ENCODE measurements at regions not wholly inside any gene's neighbourhood (a gene's known extent, or its start where the extent isn't known, plus 50 kb on each side); places are given as distances from the start of the nearest gene placed in this dataset.

GRCh38 chr14:34172550-34173368 lies 221.9 kb upstream of the EGLN3 start:
- H3K4me1 ChIP-seq = no peaks in the 10 kb centered on the region
- Mint-ChIP-seq H3K4me3 (no peak overlapping the region), H3K27ac (no peak overlapping the region), H3K4me1 (peaks cover 18% of the 10 kb centered on the region), H3K36me3 (no peaks in the 10 kb centered on the region), H3K9me3 (no peaks in the 10 kb centered on the region), H3K27me3 (ENCODE audit: insufficient read depth, low read depth) (peaks cover 7% of the 10 kb centered on the region)
- no peak overlapping the region for H3K4me2 ChIP-seq
- no peak overlapping the region for H2AFZ ChIP-seq (replicated peaks)
- no peak overlapping the region for H3K9ac ChIP-seq
- H3K27ac ChIP-seq = no peak overlapping the region
- H3K27me3 ChIP-seq = no peaks in the 10 kb centered on the region
- no peaks in the 10 kb centered on the region for H4K20me1 ChIP-seq (ENCODE audit: low read depth)
- H3K9me3 ChIP-seq (ENCODE audit: low read depth) = no peaks in the 10 kb centered on the region
- H3K4me3 ChIP-seq = no peak overlapping the region
- no peaks in the 10 kb centered on the region for H3F3A ChIP-seq (ENCODE audit: low read depth)
- H3K79me2 ChIP-seq (ENCODE audit: low read depth) = no peaks in the 10 kb centered on the region
- TF ChIP-seq CTCF (IDR thresholded peaks at IDR 0.05) (no peak), EZH2 (IDR thresholded peaks at IDR 0.05) (no peak), EZH2phosphoT487 (IDR thresholded peaks at IDR 0.05) (no peak)
- DNase-seq (ENCODE audit: low spot score) = no peak
- H3K36me3 ChIP-seq = no peaks in the 10 kb centered on the region

GRCh38 chr14:34172173-34172451 lies 221.2 kb upstream of the EGLN3 start:
- H3K27ac ChIP-seq = no peak overlapping the region
- H3K4me3 Mint-ChIP-seq = no peak overlapping the region
- H3K36me3 ChIP-seq = no peaks in the 10 kb centered on the region
- H3K9ac ChIP-seq = no peak overlapping the region
- no peak for DNase-seq (ENCODE audit: low spot score)
- H3K4me1 ChIP-seq = no peaks in the 10 kb centered on the region
- peaks cover 5% of the 10 kb centered on the region for H3K27me3 Mint-ChIP-seq (ENCODE audit: insufficient read depth, low read depth)
- no peaks in the 10 kb centered on the region for H3K36me3 Mint-ChIP-seq
- H3K4me1 Mint-ChIP-seq = peaks cover 18% of the 10 kb centered on the region
- H3K4me2 ChIP-seq = no peak overlapping the region
- TF ChIP-seq EZH2 (IDR thresholded peaks at IDR 0.05) = no peak
- TF ChIP-seq CTCF (IDR thresholded peaks at IDR 0.05) = no peak
- no peak for TF ChIP-seq EZH2phosphoT487 (IDR thresholded peaks at IDR 0.05)
- H4K20me1 ChIP-seq (ENCODE audit: low read depth) = no peaks in the 10 kb centered on the region
- no peaks in the 10 kb centered on the region for H3K9me3 ChIP-seq (ENCODE audit: low read depth)
- H2AFZ ChIP-seq (replicated peaks) = no peak overlapping the region
- no peaks in the 10 kb centered on the region for H3K79me2 ChIP-seq (ENCODE audit: low read depth)
- no peak overlapping the region for H3K4me3 ChIP-seq
- no peaks in the 10 kb centered on the region for H3K27me3 ChIP-seq
- no peaks in the 10 kb centered on the region for H3K9me3 Mint-ChIP-seq
- no peak overlapping the region for H3K27ac Mint-ChIP-seq
- no peaks in the 10 kb centered on the region for H3F3A ChIP-seq (ENCODE audit: low read depth)

- Histone ChIP-seq H3K9ac (no peak overlapping the region), H3K79me2 (ENCODE audit: low read depth) (no peaks in the 10 kb centered on the region), H3K4me2 (no peak overlapping the region), H3F3A (ENCODE audit: low read depth) (no peaks in the 10 kb centered on the region), H3K36me3 (no peaks in the 10 kb centered on the region), H3K27ac (no peak overlapping the region), H3K4me3 (no peak overlapping the region), H3K27me3 (no peaks in the 10 kb centered on the region), H3K9me3 (ENCODE audit: low read depth) (no peaks in the 10 kb centered on the region), H2AFZ (replicated peaks) (no peak overlapping the region), H3K4me1 (no peaks in the 10 kb centered on the region), H4K20me1 (ENCODE audit: low read depth) (no peaks in the 10 kb centered on the region)
- Mint-ChIP-seq H3K4me1 (peaks cover 18% of the 10 kb centered on the region), H3K27me3 (ENCODE audit: insufficient read depth, low read depth) (peaks cover 5% of the 10 kb centered on the region), H3K36me3 (no peaks in the 10 kb centered on the region), H3K4me3 (no peak overlapping the region), H3K27ac (peak overlapping the region; percentile 48), H3K9me3 (no peaks in the 10 kb centered on the region)
- no peak for DNase-seq (ENCODE audit: low spot score)
- TF ChIP-seq EZH2 (IDR thresholded peaks at IDR 0.05) = no peak
- no peak for TF ChIP-seq EZH2phosphoT487 (IDR thresholded peaks at IDR 0.05)
- no peak for TF ChIP-seq CTCF (IDR thresholded peaks at IDR 0.05)
Observed at GRCh38 chr14:34171431-34172172, 220.7 kb upstream of the EGLN3 start.
